Astrocyte of the spinal cord (primary cell): ENCODE measurements at regions not wholly inside any gene's neighbourhood (a gene's known extent, or its start where the extent isn't known, plus 50 kb on each side); places are given as distances from the start of the nearest gene placed in this dataset.

Experiments used
- DNase-seq: peaks from one replicate; pipeline ENCODE4 v3.0.0; 2011; ENCODE audit warnings: low read depth, low spot score
- H3K4me3 ChIP-seq: 2 replicates; pipeline ENCODE4 v1.5.1; 2011; ENCODE audit warnings: low read depth, mild to moderate bottlenecking, low read length, moderate library complexity
- in situ Hi-C: cut with HindIII; loops from 2 replicates; pipeline ENCODE4 v1.10.0; 2017; ENCODE audit warnings: low sequenced_read_pairs
- TF ChIP-seq, protein P1 (sequence below): IDR thresholded peaks from 2 replicates; pipeline ENCODE4 v1.5.1; 2012; ENCODE audit warnings: low read depth, mild to moderate bottlenecking, low read length, inconsistent platforms

DNA sequence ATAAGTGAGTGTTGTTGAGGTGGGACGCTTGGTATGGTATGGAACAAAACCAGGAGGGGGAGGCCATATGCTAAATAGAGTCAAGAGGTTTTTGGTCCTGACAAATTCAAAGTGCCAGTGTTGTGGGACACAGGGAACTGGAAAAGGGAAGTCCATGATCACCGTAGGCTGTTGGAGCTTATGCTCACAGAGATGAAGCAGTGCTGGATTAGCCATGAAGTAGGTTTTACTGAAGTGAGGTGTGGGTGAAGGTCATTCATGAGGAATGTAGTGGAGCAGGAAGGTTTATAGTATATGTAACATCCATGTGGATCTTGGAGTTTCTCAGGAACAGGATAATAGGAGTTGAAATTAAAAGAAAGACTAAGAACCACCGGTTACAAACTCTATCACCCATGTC is 256.1 kb upstream of the PITX2 start:
- TF ChIP-seq, protein P1, sequence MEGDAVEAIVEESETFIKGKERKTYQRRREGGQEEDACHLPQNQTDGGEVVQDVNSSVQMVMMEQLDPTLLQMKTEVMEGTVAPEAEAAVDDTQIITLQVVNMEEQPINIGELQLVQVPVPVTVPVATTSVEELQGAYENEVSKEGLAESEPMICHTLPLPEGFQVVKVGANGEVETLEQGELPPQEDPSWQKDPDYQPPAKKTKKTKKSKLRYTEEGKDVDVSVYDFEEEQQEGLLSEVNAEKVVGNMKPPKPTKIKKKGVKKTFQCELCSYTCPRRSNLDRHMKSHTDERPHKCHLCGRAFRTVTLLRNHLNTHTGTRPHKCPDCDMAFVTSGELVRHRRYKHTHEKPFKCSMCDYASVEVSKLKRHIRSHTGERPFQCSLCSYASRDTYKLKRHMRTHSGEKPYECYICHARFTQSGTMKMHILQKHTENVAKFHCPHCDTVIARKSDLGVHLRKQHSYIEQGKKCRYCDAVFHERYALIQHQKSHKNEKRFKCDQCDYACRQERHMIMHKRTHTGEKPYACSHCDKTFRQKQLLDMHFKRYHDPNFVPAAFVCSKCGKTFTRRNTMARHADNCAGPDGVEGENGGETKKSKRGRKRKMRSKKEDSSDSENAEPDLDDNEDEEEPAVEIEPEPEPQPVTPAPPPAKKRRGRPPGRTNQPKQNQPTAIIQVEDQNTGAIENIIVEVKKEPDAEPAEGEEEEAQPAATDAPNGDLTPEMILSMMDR, result no peak
- in situ Hi-C loops, result no loop called here
- DNase-seq, result no peak
- no peak overlapping the region for H3K4me3 ChIP-seq

GRCh38 chr4:110886270-110886669 is 263.4 kb upstream of the PITX2 start:
- TF ChIP-seq, protein P1, result no peak
- in situ Hi-C loops, result no loop called here

DNA sequence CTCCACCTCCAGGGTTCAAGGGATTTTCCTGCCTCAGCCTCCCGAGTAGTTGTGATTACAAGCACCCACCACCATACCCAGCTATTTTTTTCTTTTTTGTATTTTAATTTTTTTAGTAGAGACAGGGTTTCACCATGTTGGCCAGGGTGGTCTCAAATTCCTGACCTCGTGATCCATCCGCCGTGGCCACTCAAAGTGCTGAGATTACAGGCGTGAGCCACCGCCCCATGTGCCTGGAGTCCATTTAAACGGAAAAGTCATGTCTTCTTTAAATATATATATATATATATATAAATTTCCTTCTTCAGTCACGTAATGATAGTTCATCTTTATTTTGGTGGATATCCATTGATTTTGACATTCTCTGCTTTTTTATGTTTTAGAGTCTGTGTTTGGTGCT is 264.0 kb upstream of the PITX2 start:
- H3K4me3 ChIP-seq, result no peak overlapping the region
- TF ChIP-seq, protein P1, result no peak
- in situ Hi-C loops, result no loop called here
- DNase-seq, result no peak

More at GRCh38 chr4:110886270-110886669, 263.4 kb upstream of the PITX2 start:
- no peak overlapping the region for H3K4me3 ChIP-seq
- no peak for DNase-seq

GRCh38 chr4:110897784-110898183 is 274.9 kb upstream of the PITX2 start:
- H3K4me3 ChIP-seq, result no peak overlapping the region
- DNase-seq, result no peak
- in situ Hi-C loops, result no loop called here
- TF ChIP-seq, protein P1, result no peak

- TF ChIP-seq, protein P1, result no peak
- no peak overlapping the region for H3K4me3 ChIP-seq
- in situ Hi-C loops, result no loop called here
- no peak for DNase-seq
Measured at GRCh38 chr4:110898290-110898689, 275.4 kb upstream of the PITX2 start.

DNA sequence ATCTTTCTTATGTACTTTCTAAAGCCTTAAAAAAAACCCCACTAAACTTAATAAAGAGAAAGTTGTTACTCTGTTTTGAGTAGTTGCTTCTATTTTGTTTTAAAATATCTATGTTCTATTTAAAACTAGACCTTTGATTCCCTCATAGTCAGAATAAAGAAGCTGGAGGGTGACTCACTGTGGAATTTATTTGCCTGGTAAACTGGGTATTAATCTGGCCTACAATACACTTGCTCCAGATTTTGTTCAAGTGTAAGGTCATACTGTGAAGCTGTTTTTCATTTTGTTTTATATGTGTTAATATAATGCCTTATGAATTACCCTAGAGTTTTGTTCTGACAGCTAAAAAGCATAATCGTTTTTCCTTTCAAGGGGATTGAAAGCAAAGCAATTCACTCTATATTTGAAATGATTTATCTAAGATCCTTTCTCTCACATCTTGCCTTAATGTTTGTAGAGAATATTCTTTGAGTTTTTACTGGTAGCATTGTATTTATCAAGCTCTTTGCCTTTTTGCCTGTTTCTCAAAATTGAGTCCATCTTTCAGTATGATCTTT is 277.4 kb upstream of the PITX2 start:
- DNase-seq, result peak; percentile 13
- H3K4me3 ChIP-seq, result no peak overlapping the region
- TF ChIP-seq, protein P1, result no peak
- in situ Hi-C loops, result no loop called here

DNA sequence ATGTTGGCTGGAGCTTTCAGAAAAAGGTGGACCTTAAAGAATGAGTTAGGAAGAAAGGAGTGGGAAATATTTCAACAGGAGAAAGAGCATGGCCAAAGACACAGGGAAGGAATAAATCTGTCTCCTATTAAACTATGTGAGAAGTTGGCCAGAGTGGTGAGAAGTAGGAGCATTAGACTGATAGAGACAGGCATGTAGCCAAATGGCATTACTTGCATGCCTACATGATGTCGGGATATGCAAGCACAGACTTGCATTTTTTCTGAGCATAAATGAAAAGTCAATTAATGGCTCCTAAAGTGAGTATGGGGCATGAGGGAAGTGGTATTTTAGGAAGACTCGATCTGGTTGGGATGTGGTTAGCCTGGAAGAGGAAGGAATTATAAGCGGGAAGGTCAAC is 279.6 kb upstream of the PITX2 start:
- TF ChIP-seq, protein P1, result no peak
- in situ Hi-C loops, result no loop called here
- no peak overlapping the region for H3K4me3 ChIP-seq
- peak; percentile 8 for DNase-seq
